K562 (cell line): ENCODE measurements at regions not wholly inside any gene's neighbourhood (a gene's known extent, or its start where the extent isn't known, plus 50 kb on each side); places are given as distances from the start of the nearest gene placed in this dataset.

Source experiments
- ATAC-seq: fragments of 200-7000 bp; cut with Tn5 transposase; 3 replicates; pipeline ENCODE4 v1.9.1; 2020; ENCODE audit warnings: moderate library complexity
- BruUV-seq: library from RNA; stranded (reverse); fragments of 400-500 nt; replicated peaks from 2 replicates; lab custom pipeline; 2021; lab: Mats Ljungman, UMichigan
- CTCF ChIA-PET: fragments of 300-600 bp; formaldehyde crosslinking; extraction: SDS; loops from one replicate; lab custom pipeline; 2021; ENCODE audit warnings: low intra/inter-chr PET ratio; lab: Yijun Ruan, JAX
- POLR2A ChIA-PET: fragments of 300-600, 350-650 bp; sonication (Branson Sonifier 250); formaldehyde crosslinking; extraction: SDS; loops from one replicate; lab custom pipeline; 2021; ENCODE audit warnings: antibody characterized with exemption, inconsistent platforms; lab: Yijun Ruan, JAX
- DNase-seq, 4 experiments: peaks; one replicate each; pipeline versions ENCODE4 v3.0.0 to v3.0.0-alpha.2; 2011 to 2018; ENCODE audit warnings: low spot score in 3 of 4, mixed read lengths in 3 of 4; ENCODE audit errors: extremely low read depth in 1 of 4
- FAIRE-seq: peaks from 2 replicates; lab custom pipeline; 2011; peaks lifted over from hg19 to GRCh38; lab: Jason Lieb, UNC
- H2AFZ ChIP-seq: 2 replicates; pipeline ENCODE4 v1.6.0; 2011; ENCODE audit warnings: low read depth, low read length, control low read depth, inconsistent platforms
- H3K27ac ChIP-seq: fragments of 200-600 bp; 3 replicates; pipeline ENCODE4 v1.8.0; 2011; ENCODE audit warnings: low read depth, mild to moderate bottlenecking, control low read depth, inconsistent platforms, low read length, moderate library complexity, mixed read lengths; ENCODE audit errors: extremely low read depth
- H3K27me3 ChIP-seq, 2 experiments: fragments of 300-600 bp in 1 of 2; 2 replicates in 1 of 2; 3 replicates in 1 of 2; pipeline versions ENCODE4 v1.6.0 to v1.8.0; 2011; ENCODE audit warnings: inconsistent platforms in 2 of 2, low read length in 2 of 2, mild to moderate bottlenecking in 1 of 2, mixed read lengths in 1 of 2, moderate library complexity in 1 of 2; ENCODE audit not compliant: control insufficient read depth in 2 of 2, insufficient read depth in 2 of 2
- H3K36me3 ChIP-seq: fragments of 300-600 bp; 3 replicates; pipeline ENCODE4 v1.8.0; 2011; ENCODE audit warnings: mild to moderate bottlenecking, low read length, inconsistent platforms; ENCODE audit not compliant: control insufficient read depth, insufficient read depth
- H3K4me1 ChIP-seq, 2 experiments: fragments of 200-600 bp in 1 of 2; replicated peaks in 1 of 2; 2 replicates in 1 of 2; 3 replicates in 1 of 2; pipeline versions ENCODE4 v1.5.1 to v1.8.0; 2011; ENCODE audit warnings: inconsistent platforms in 2 of 2, low read length in 2 of 2, mild to moderate bottlenecking in 1 of 2, mixed read lengths in 1 of 2, moderate library complexity in 1 of 2; ENCODE audit not compliant: control insufficient read depth in 2 of 2, insufficient read depth in 2 of 2
- H3K4me2 ChIP-seq: 2 replicates; pipeline ENCODE4 v1.6.1; 2011; ENCODE audit warnings: low read length, control low read depth, inconsistent platforms, mixed read lengths; ENCODE audit not compliant: insufficient read depth
- H3K4me3 ChIP-seq: fragments of 200-600 bp; sonication (generic), shearing (Covaris generic); 2 replicates; pipeline ENCODE4 v1.5.1; 2016; ENCODE audit warnings: control low read depth, inconsistent platforms
- H3K79me2 ChIP-seq: fragments of 200-600 bp; 3 replicates; pipeline ENCODE4 v1.8.0; 2011; ENCODE audit warnings: low read length, inconsistent platforms; ENCODE audit not compliant: control insufficient read depth, insufficient read depth
- H3K9ac ChIP-seq, 2 experiments: 2 replicates each; pipeline versions ENCODE4 v1.6.0 to v1.6.1; 2011; ENCODE audit warnings: low read depth in 2 of 2, low read length in 2 of 2, control low read depth in 1 of 2, inconsistent platforms in 1 of 2, mild to moderate bottlenecking in 1 of 2, mixed read lengths in 1 of 2; ENCODE audit not compliant: insufficient read depth in 1 of 2
- H3K9me1 ChIP-seq: one replicate; pipeline ENCODE4 v1.6.0; 2011; ENCODE audit warnings: inconsistent platforms, mild to moderate bottlenecking, low read length, moderate library complexity; ENCODE audit not compliant: control insufficient read depth, insufficient read depth
- H3K9me3 ChIP-seq: replicated peaks from 2 replicates; pipeline ENCODE4 v1.5.1; 2011; ENCODE audit warnings: low read depth, low read length, inconsistent platforms; ENCODE audit not compliant: control insufficient read depth, insufficient read depth
- H4K20me1 ChIP-seq: replicated peaks from 2 replicates; pipeline ENCODE4 v1.6.1; 2011; ENCODE audit warnings: low read length, inconsistent platforms, mixed read lengths; ENCODE audit not compliant: control insufficient read depth, insufficient read depth
- LCOR ChIP-seq: sonication (generic); formaldehyde crosslinking; IDR thresholded peaks from 2 replicates; pipeline ENCODE4 v1.8.0; 2022; ENCODE audit warnings: mild to moderate bottlenecking, missing genetic modification reagents
- MTA2 ChIP-seq: fragments of 450-650 bp; IDR thresholded peaks from 2 replicates; pipeline ENCODE4 v1.6.1; 2016; ENCODE audit warnings: low read depth
- RERE ChIP-seq: sonication (generic); formaldehyde crosslinking; IDR thresholded peaks from 2 replicates; pipeline ENCODE4 v1.8.0; 2023; ENCODE audit warnings: missing genetic modification reagents, mild to moderate bottlenecking, borderline replicate concordance
- STAT5A ChIP-seq: IDR thresholded peaks from 2 replicates; pipeline ENCODE4 v1.6.1; 2012; ENCODE audit warnings: low read length, inconsistent platforms, borderline replicate concordance
- ZFP36 ChIP-seq: fragments of 150-350 bp; IDR thresholded peaks from 2 replicates; pipeline ENCODE4 v1.6.1; 2018; ENCODE audit warnings: low read length, low read depth; ENCODE audit not compliant: partially characterized antibody
- WGBS: fragments of 100-300 bp; shearing (Covaris generic); methylation state at CpG from one replicate; pipeline ENCODE4 v1.1.6; 2016; ENCODE audit warnings: low coverage, mixed read lengths; ENCODE audit not compliant: insufficient coverage; ENCODE audit errors: missing lambda C conversion rate; 5-methylcytosine and 5-hydroxymethylcytosine counted together
- in situ Hi-C: fragments of 300-500 bp; cut with MboI; formaldehyde crosslinking; loops from 4 replicates; pipeline ENCODE4 v1.15.0; 2018; ENCODE audit warnings: inconsistent platforms, mixed read lengths
- intact Hi-C: fragments of 100-400 bp; cut with micrococcal nuclease; formaldehyde crosslinking; loops from 2 replicates; pipeline ENCODE4 v1.14.2; 2022

GRCh38 chr6:1473166-1473565 is 83.8 kb downstream of the FOXF2 start:
- H3K9ac ChIP-seq = no peak overlapping the region
- 0 out of 2 replicates have a peak, but pooled peaks cover 3% of the 10 kb centered on the region for H4K20me1 ChIP-seq
- no peaks in the 10 kb centered on the region for H3K36me3 ChIP-seq
- H3K27ac ChIP-seq = no peak overlapping the region
- CTCF ChIA-PET = no interaction called here
- H3K79me2 ChIP-seq = no peaks in the 10 kb centered on the region
- DNase-seq = no peak
- TF ChIP-seq STAT5A = no peak
- no peak for TF ChIP-seq LCOR (CRISPR knock-in tag)
- TF ChIP-seq RERE (CRISPR knock-in tag) = no peak
- TF ChIP-seq MTA2 = no peak
- TF ChIP-seq ZFP36 = no peak
- TF ChIP-seq, all 486 proteins: peak for 0
- Histone ChIP-seq H3K27me3 (peaks cover 0 to under 1% of the 10 kb centered on the region in 2 experiments; a peak in 2 of 5 replicates), H3K4me1 (no peaks in the 10 kb centered on the region), H3K4me3 (no peak overlapping the region), H2AFZ (no peak overlapping the region), H3K4me2 (no peak overlapping the region), H3K9me3 (no peaks in the 10 kb centered on the region), H3K9me1 (no peaks in the 10 kb centered on the region)
- in situ Hi-C loops = no loop called here
- intact Hi-C loops = no loop called here
- POLR2A ChIA-PET = interaction anchor here (1.8 kb wide), 1 partner anchor 13 kb away, joined by 4 read pairs; no protein-coding TSS in a partner anchor
- FAIRE-seq (no peak), ATAC-seq (no peak)
- BruUV-seq = no TSS peak
- WGBS = 2% methylated on average over 8 of the region's 8 CpGs
